ENCODE measurements at regions not wholly inside any gene's neighbourhood (a gene's known extent, or its start where the extent isn't known, plus 50 kb on each side); places are given as distances from the start of the nearest gene placed in this dataset.

DNA sequence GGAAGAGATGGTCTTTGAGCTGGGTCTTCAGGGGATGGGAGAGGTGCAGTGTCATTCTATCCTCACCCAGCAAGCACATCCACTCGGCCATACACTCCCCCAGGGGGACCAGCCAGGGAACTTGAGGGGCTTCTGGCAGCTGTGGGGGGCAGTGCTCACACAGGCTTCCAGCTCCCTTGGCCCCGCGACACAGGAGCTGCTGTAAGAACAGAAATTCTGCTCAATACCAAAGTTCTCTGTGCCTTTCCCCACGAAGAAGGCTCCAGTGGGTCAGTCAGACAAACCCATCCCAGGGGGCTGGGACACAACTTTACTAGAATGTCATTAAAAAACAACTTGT lies 289.1 kb upstream of the RTL1 start:
- TF ChIP-seq, protein P1, sequence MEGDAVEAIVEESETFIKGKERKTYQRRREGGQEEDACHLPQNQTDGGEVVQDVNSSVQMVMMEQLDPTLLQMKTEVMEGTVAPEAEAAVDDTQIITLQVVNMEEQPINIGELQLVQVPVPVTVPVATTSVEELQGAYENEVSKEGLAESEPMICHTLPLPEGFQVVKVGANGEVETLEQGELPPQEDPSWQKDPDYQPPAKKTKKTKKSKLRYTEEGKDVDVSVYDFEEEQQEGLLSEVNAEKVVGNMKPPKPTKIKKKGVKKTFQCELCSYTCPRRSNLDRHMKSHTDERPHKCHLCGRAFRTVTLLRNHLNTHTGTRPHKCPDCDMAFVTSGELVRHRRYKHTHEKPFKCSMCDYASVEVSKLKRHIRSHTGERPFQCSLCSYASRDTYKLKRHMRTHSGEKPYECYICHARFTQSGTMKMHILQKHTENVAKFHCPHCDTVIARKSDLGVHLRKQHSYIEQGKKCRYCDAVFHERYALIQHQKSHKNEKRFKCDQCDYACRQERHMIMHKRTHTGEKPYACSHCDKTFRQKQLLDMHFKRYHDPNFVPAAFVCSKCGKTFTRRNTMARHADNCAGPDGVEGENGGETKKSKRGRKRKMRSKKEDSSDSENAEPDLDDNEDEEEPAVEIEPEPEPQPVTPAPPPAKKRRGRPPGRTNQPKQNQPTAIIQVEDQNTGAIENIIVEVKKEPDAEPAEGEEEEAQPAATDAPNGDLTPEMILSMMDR (conservative IDR thresholded peaks at IDR 0.05), result no peak
- TF ChIP-seq ZFX (IDR thresholded peaks at IDR 0.05), result no peak
